ENCODE measurements at regions not wholly inside any gene's neighbourhood (a gene's known extent, or its start where the extent isn't known, plus 50 kb on each side); places are given as distances from the start of the nearest gene placed in this dataset.

DNA sequence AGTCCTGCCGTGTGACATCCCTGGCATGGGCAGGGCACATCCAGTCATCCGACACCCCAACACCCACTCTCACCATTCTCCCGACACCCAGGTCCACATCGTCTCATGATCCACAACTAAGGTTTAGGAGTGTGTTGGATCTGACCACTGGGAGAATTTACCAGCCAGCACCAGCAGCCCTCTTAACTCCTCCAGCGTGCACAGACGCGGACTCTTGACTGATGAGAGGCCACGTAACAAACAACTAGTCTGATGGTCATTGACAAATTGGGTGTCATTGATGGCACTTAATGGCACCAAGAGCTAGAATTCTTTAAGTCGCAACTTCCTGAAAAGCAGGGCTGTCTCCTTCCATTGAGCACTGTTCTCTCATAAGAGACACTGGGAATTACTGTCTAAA is 203.0 kb upstream of the SFSWAP start:
- TF ChIP-seq, protein P1, sequence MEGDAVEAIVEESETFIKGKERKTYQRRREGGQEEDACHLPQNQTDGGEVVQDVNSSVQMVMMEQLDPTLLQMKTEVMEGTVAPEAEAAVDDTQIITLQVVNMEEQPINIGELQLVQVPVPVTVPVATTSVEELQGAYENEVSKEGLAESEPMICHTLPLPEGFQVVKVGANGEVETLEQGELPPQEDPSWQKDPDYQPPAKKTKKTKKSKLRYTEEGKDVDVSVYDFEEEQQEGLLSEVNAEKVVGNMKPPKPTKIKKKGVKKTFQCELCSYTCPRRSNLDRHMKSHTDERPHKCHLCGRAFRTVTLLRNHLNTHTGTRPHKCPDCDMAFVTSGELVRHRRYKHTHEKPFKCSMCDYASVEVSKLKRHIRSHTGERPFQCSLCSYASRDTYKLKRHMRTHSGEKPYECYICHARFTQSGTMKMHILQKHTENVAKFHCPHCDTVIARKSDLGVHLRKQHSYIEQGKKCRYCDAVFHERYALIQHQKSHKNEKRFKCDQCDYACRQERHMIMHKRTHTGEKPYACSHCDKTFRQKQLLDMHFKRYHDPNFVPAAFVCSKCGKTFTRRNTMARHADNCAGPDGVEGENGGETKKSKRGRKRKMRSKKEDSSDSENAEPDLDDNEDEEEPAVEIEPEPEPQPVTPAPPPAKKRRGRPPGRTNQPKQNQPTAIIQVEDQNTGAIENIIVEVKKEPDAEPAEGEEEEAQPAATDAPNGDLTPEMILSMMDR (IDR thresholded peaks at IDR 0.05) = no peak
- TF ChIP-seq POLR2A (IDR thresholded peaks at IDR 0.05) = no peak
- TF ChIP-seq POLR2AphosphoS5 (IDR thresholded peaks at IDR 0.05) = no peak
